ENCODE measurements at regions not wholly inside any gene's neighbourhood (a gene's known extent, or its start where the extent isn't known, plus 50 kb on each side); places are given as distances from the start of the nearest gene placed in this dataset.
"Not testable (repeated sequence)": the region's sequence is repeated elsewhere in the genome, so short reads cannot be mapped to it uniquely, and the experiment has no call there.

GRCh38 chr13:50171590-50172282, 156.5 kb downstream of the KCNRG start:
- peaks cover 9% of the 10 kb centered on the region for H3K27me3 Mint-ChIP-seq
- H3K36me3 Mint-ChIP-seq (ENCODE audit: low read depth): no peaks in the 10 kb centered on the region
- DNase-seq (no peak), ATAC-seq (no peak)
- intact Hi-C loops (cut with DNase I, micrococcal nuclease): no loop called here
- H3K4me1 Mint-ChIP-seq: peaks cover 14% of the 10 kb centered on the region
- no peak overlapping the region for H3K27ac Mint-ChIP-seq
- H3K4me3 Mint-ChIP-seq: no peak overlapping the region
- POLR2A ChIA-PET: no interaction called here
- peaks cover 3% of the 10 kb centered on the region for H3K9me3 Mint-ChIP-seq (ENCODE audit: low read depth)
- CTCF ChIA-PET: no interaction called here

GRCh38 chr13:50173045-50173444, 157.8 kb downstream of the KCNRG start:
- H3K4me3 Mint-ChIP-seq; ATAC-seq; H3K36me3 Mint-ChIP-seq (ENCODE audit: low read depth); H3K27ac Mint-ChIP-seq; intact Hi-C loops (cut with DNase I, micrococcal nuclease); H3K9me3 Mint-ChIP-seq (ENCODE audit: low read depth); POLR2A ChIA-PET; H3K27me3 Mint-ChIP-seq; DNase-seq; H3K4me1 Mint-ChIP-seq; CTCF ChIA-PET: not testable (repeated sequence)

- intact Hi-C loops (cut with DNase I, micrococcal nuclease): no loop called here
- H3K4me1 Mint-ChIP-seq: no peaks in the 10 kb centered on the region
- ChIA-PET POLR2A (no interaction called here), CTCF (interaction anchor here (1.6 kb wide), 1 partner anchor 30 kb away, joined by 4 read pairs; no protein-coding TSS in a partner anchor)
- no peaks in the 10 kb centered on the region for H3K36me3 Mint-ChIP-seq (ENCODE audit: low read depth)
- H3K27ac Mint-ChIP-seq: no peak overlapping the region
- H3K27me3 Mint-ChIP-seq: peaks cover 6% of the 10 kb centered on the region
- no peak for ATAC-seq
- no peak overlapping the region for H3K4me3 Mint-ChIP-seq
- DNase-seq: no peak
- peaks cover 3% of the 10 kb centered on the region for H3K9me3 Mint-ChIP-seq (ENCODE audit: low read depth)
Observed at GRCh38 chr13:50174630-50175029, 159.4 kb downstream of the KCNRG start.

- no peaks in the 10 kb centered on the region for H3K36me3 Mint-ChIP-seq (ENCODE audit: low read depth)
- H3K27ac Mint-ChIP-seq: no peak overlapping the region
- H3K4me3 Mint-ChIP-seq: no peak overlapping the region
- H3K9me3 Mint-ChIP-seq (ENCODE audit: low read depth): no peaks in the 10 kb centered on the region
- DNase-seq: no peak
- intact Hi-C loops (cut with DNase I, micrococcal nuclease): no loop called here
- ChIA-PET CTCF (no interaction called here), POLR2A (interaction anchor here (0.7 kb wide), 1 partner anchor 13 kb away, joined by 3 read pairs; no protein-coding TSS in a partner anchor)
- no peaks in the 10 kb centered on the region for H3K4me1 Mint-ChIP-seq
- ATAC-seq: no peak
- no peaks in the 10 kb centered on the region for H3K27me3 Mint-ChIP-seq
Observed at GRCh38 chr13:50179977-50180376, 164.7 kb downstream of the KCNRG start.

DNA sequence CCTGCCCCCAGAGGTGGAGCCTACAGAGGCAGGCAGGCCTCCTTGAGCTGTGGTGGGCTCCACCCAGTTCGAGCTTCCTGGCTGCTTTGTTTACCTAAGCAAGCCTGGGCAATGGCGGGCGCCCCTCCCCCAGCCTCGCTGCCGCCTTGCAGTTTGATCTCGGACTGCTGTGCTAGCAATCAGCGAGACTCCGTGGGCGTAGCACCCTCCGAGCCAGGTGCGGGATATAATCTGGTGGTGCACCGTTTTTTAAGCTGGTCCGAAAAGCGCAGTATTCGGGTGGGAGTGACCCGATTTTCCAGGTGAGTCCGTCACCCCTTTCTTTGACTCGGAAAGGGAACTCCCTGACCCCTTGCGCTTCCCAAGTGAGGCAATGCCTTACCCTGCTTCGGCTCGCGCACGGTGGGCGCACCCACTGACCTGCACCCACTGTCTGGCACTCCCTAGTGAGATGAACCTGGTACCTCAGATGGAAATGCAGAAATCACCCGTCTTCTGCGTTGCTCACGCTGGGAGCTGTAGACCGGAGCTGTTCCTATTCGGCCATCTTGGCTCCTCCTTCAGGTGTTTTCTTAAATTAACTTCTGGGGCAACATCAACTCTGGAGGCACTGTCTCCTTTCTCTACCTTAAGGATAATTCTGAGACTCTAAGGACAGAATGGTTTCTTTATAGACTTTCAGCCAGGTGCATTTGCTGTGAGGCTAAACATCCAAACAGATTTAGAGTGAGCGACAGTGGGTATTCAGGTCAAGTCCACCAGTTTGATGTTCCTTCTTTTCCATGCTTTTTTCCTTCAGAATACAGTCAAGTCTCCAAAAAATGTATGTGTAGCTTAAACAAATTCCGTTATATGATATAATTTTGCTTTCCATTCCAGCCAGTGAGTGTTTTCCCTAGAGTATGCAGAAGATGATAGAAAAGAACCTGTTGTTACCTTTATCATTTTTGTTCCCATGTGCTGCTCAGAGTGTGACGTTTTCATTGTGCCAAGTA, 170.8 kb downstream of the KCNRG start:
- H3K27me3 Mint-ChIP-seq; H3K9me3 Mint-ChIP-seq (ENCODE audit: low read depth); H3K4me3 Mint-ChIP-seq; H3K4me1 Mint-ChIP-seq; DNase-seq; H3K36me3 Mint-ChIP-seq (ENCODE audit: low read depth); intact Hi-C loops (cut with DNase I, micrococcal nuclease); CTCF ChIA-PET; POLR2A ChIA-PET; H3K27ac Mint-ChIP-seq; ATAC-seq: not testable (repeated sequence)

GRCh38 chr13:50187352-50188029, 172.2 kb downstream of the KCNRG start:
- no peaks in the 10 kb centered on the region for H3K36me3 Mint-ChIP-seq (ENCODE audit: low read depth)
- DNase-seq (no peak), ATAC-seq (no peak)
- H3K27me3 Mint-ChIP-seq: peaks cover 6% of the 10 kb centered on the region
- CTCF ChIA-PET: interaction anchor here (1.3 kb wide), 1 partner anchor 13 kb away, joined by 4 read pairs; no protein-coding TSS in a partner anchor
- intact Hi-C loops (cut with DNase I, micrococcal nuclease): no loop called here
- H3K4me3 Mint-ChIP-seq: no peak overlapping the region
- POLR2A ChIA-PET: no interaction called here
- H3K9me3 Mint-ChIP-seq (ENCODE audit: low read depth): no peaks in the 10 kb centered on the region
- H3K27ac Mint-ChIP-seq: no peak overlapping the region
- peaks cover 5% of the 10 kb centered on the region for H3K4me1 Mint-ChIP-seq

DNA sequence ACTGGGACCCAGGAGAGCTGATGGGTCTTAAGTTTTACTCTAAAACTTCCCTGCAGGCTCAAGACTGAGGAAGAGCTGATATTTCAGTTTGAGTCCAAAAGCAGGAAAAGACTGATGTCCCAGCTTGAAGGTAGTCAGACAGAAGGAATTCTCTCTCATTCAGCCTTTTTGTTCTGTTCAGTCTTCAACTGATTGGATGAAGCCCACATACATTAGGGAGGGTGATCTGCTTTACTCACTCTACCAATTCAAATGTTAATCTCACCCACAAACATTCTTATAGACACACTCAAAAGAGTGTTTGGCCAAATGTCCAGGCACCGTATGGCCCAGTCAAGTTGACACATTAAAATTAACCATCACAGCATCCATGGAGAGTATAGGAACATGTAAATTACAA, 173.5 kb downstream of the KCNRG start:
- ChIA-PET CTCF (interaction anchor here (0.6 to 1.5 kb wide), 6 partner anchors 11 to 509 kb away, joined by 3 to 4 read pairs (median 4); no protein-coding TSS in a partner anchor), POLR2A (no interaction called here)
- H3K27me3 Mint-ChIP-seq: peaks cover 6% of the 10 kb centered on the region
- no peak overlapping the region for H3K27ac Mint-ChIP-seq
- no peaks in the 10 kb centered on the region for H3K36me3 Mint-ChIP-seq (ENCODE audit: low read depth)
- H3K9me3 Mint-ChIP-seq (ENCODE audit: low read depth): no peaks in the 10 kb centered on the region
- peaks cover 5% of the 10 kb centered on the region for H3K4me1 Mint-ChIP-seq
- no peak overlapping the region for H3K4me3 Mint-ChIP-seq
- intact Hi-C loops (cut with DNase I, micrococcal nuclease): no loop called here
- no peak for ATAC-seq
- DNase-seq: no peak

GRCh38 chr13:50189450-50189849, 174.2 kb downstream of the KCNRG start:
- Mint-ChIP-seq H3K4me3 (no peak overlapping the region), H3K4me1 (peaks cover 7% of the 10 kb centered on the region), H3K27me3 (peaks cover 6% of the 10 kb centered on the region), H3K36me3 (ENCODE audit: low read depth) (no peaks in the 10 kb centered on the region), H3K27ac (no peak overlapping the region), H3K9me3 (ENCODE audit: low read depth) (no peaks in the 10 kb centered on the region)
- peak; percentile 23 for DNase-seq
- intact Hi-C loops (cut with DNase I, micrococcal nuclease): no loop called here
- POLR2A ChIA-PET: no interaction called here
- CTCF ChIA-PET: interaction anchor here (0.6 to 1.5 kb wide), 7 partner anchors 12 to 510 kb away, joined by 3 to 4 read pairs (median 4); no protein-coding TSS in a partner anchor
- no peak for ATAC-seq

DNA sequence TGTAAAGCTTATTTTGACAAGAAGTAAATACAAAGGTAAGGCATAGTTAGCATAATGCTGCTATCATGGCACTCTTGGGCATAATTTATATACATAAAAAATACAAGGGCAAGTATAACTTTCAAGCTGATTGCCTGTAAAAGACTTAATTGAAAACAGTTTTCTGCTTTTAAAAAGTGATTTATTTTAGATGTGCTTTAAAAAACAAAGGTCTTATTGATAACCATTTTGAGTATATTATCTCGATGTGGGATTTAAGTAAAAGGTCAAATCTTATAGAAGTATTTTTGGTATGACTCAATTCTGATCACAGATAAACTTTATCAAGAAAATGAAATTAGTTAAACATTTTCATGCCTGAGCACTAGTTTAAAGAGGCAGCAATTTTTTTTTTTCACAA, 175.8 kb downstream of the KCNRG start:
- no peak for ATAC-seq
- no peak for DNase-seq
- CTCF ChIA-PET: interaction anchor here (1.0 kb wide), 1 partner anchor 12 kb away, joined by 3 read pairs; no protein-coding TSS in a partner anchor
- Mint-ChIP-seq H3K27ac (no peak overlapping the region), H3K36me3 (ENCODE audit: low read depth) (no peaks in the 10 kb centered on the region), H3K4me3 (no peak overlapping the region), H3K4me1 (peaks cover 7% of the 10 kb centered on the region), H3K9me3 (ENCODE audit: low read depth) (no peaks in the 10 kb centered on the region), H3K27me3 (peaks cover 6% of the 10 kb centered on the region)
- intact Hi-C loops (cut with DNase I, micrococcal nuclease): no loop called here
- POLR2A ChIA-PET: no interaction called here

- Mint-ChIP-seq H3K27ac (no peak overlapping the region), H3K4me1 (peaks cover 4% of the 10 kb centered on the region), H3K27me3 (peaks cover 9% of the 10 kb centered on the region), H3K4me3 (no peak overlapping the region), H3K9me3 (ENCODE audit: low read depth) (no peaks in the 10 kb centered on the region), H3K36me3 (ENCODE audit: low read depth) (no peaks in the 10 kb centered on the region)
- POLR2A ChIA-PET: interaction anchor here (0.7 kb wide), 1 partner anchor 9 kb away, joined by 3 read pairs; no protein-coding TSS in a partner anchor
- ATAC-seq: no peak
- DNase-seq: no peak
- CTCF ChIA-PET: interaction anchor here (0.7 kb wide), 1 partner anchor 11 kb away, joined by 3 read pairs; no protein-coding TSS in a partner anchor
- intact Hi-C loops (cut with DNase I, micrococcal nuclease): no loop called here
Observed at GRCh38 chr13:50192272-50192813, 177.1 kb downstream of the KCNRG start.

DNA sequence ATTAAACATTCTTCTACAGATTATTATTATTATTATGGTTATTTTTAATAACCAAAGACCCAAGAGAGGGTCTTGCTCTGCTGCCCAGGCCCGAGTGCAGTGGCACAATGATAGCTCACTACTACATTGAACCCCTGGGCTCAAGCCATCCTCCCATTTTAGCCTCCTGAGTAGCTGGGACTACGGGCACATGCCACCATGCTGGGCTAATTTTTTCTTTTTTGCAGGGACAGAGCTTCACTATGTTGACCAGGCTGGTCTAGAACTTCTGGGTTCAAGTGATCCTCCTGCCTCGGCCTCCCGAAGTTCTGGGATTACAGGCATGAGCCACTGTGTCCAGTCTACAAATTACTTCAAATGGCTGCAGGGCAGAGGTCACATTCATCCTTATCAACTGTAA, 179.8 kb downstream of the KCNRG start:
- no peak overlapping the region for H3K27ac Mint-ChIP-seq
- no peak for ATAC-seq
- no peak overlapping the region for H3K4me3 Mint-ChIP-seq
- H3K36me3 Mint-ChIP-seq (ENCODE audit: low read depth): no peaks in the 10 kb centered on the region
- no peak for DNase-seq
- ChIA-PET POLR2A (no interaction called here), CTCF (no interaction called here)
- peaks cover 4% of the 10 kb centered on the region for H3K4me1 Mint-ChIP-seq
- intact Hi-C loops (cut with DNase I, micrococcal nuclease): no loop called here
- peaks cover 7% of the 10 kb centered on the region for H3K27me3 Mint-ChIP-seq
- no peaks in the 10 kb centered on the region for H3K9me3 Mint-ChIP-seq (ENCODE audit: low read depth)

Data from activated CD4-positive, alpha-beta T cell treated with anti-CD3 and anti-CD28 coated beads for 36 hours (primary cell).